ENCODE measurements at regions not wholly inside any gene's neighbourhood (a gene's known extent, or its start where the extent isn't known, plus 50 kb on each side); places are given as distances from the start of the nearest gene placed in this dataset.

GRCh38 chr20:47925593-47925992 lies 140.3 kb upstream of the SULF2 start:
- TF ChIP-seq ARNTL (CRISPR knock-in tag; IDR thresholded peaks at IDR 0.05; ENCODE audit: borderline replicate concordance, low read depth), result no peak
- TF ChIP-seq ZFP3 (CRISPR knock-in tag; IDR thresholded peaks at IDR 0.05), result no peak
- no peak for TF ChIP-seq TCF4 (CRISPR knock-in tag; IDR thresholded peaks at IDR 0.05; ENCODE audit: borderline replicate concordance)
- no peak for TF ChIP-seq OSR1 (CRISPR knock-in tag; IDR thresholded peaks at IDR 0.05)
- TF ChIP-seq CSDC2 (CRISPR knock-in tag; IDR thresholded peaks at IDR 0.05), result no peak
- no peak for TF ChIP-seq ISL1 (CRISPR knock-in tag; IDR thresholded peaks at IDR 0.05)
- no peak for TF ChIP-seq RARB (CRISPR knock-in tag; IDR thresholded peaks at IDR 0.05)

Measured in SK-N-SH treated with all-trans-retinoic acid at 6 μM for 48 hours (cell line).